Heart right ventricle (tissue), 16 donors: ENCODE measurements at regions not wholly inside any gene's neighbourhood (a gene's known extent, or its start where the extent isn't known, plus 50 kb on each side); places are given as distances from the start of the nearest gene placed in this dataset.

Experiments
- ATAC-seq, 8 donors: fragments of 200-7000 bp; cut with Tn5 transposase; one replicate each; pipeline ENCODE4 v1.9.1; 2020; ENCODE audit warnings: mild to moderate bottlenecking in 8 of 8, moderate library complexity in 8 of 8, moderate number of reproducible peaks in 1 of 8
- DNase-seq, 2 donors: peaks; one replicate each; pipeline ENCODE4 v3.0.0-alpha.2; 2020
- H3K27ac ChIP-seq, 10 donors: fragments of 200-600 bp; sonication (generic) in 2 of 10; one replicate each; pipeline versions ENCODE4 v1.5.0 to v1.8.0; 2020 to 2022; ENCODE audit warnings: mild to moderate bottlenecking in 3 of 10
- H3K27me3 ChIP-seq, 7 donors: fragments of 200-600 bp; one replicate each; pipeline ENCODE4 v1.8.0; 2021 to 2022; ENCODE audit warnings: mild to moderate bottlenecking in 2 of 7
- H3K36me3 ChIP-seq, 9 donors: fragments of 200-600 bp; sonication (generic) in 1 of 9; one replicate each; pipeline versions ENCODE4 v1.5.0 to v1.8.0; 2020 to 2022; ENCODE audit warnings: mild to moderate bottlenecking in 2 of 9
- H3K4me1 ChIP-seq, 9 donors: fragments of 200-600 bp; sonication (generic) in 1 of 9; one replicate each; pipeline versions ENCODE4 v1.5.0 to v1.8.0; 2020 to 2022; ENCODE audit warnings: mild to moderate bottlenecking in 4 of 9
- H3K4me3 ChIP-seq, 10 donors: fragments of 200-600 bp; sonication (generic) in 2 of 10; one replicate each; pipeline versions ENCODE4 v1.5.0 to v1.8.0; 2020 to 2022; ENCODE audit warnings: mild to moderate bottlenecking in 7 of 10, moderate library complexity in 2 of 10
- H3K9me3 ChIP-seq, 11 donors: fragments of 200-600 bp in 10 of 11; sonication (generic) in 2 of 11; one replicate each; pipeline versions ENCODE4 v1.5.0 to v1.8.0; 2013 to 2022; ENCODE audit warnings: mild to moderate bottlenecking in 2 of 11, control low read depth in 1 of 11, moderate library complexity in 1 of 11
- CTCF ChIP-seq, 9 donors: fragments of 200-600 bp; sonication (generic) in 2 of 9; IDR thresholded peaks; one replicate each; pipeline versions ENCODE4 v1.5.0 to v1.8.0; 2021 to 2022; ENCODE audit warnings: antibody characterized with exemption in 9 of 9, mild to moderate bottlenecking in 5 of 9, moderate library complexity in 1 of 9
- WGBS, 2 donors: extraction: QIAGEN DNeasy Blood & Tissue Kit; methylation state at CpG; one replicate each; pipeline ENCODE4 v1.1.7; 2013; ENCODE audit warnings: inconsistent platforms in 1 of 2; 5-methylcytosine and 5-hydroxymethylcytosine counted together
- intact Hi-C, 10 donors: fragments of 100-400 bp; cut with DNase I; formaldehyde crosslinking; loops; one replicate each; pipeline versions ENCODE4 v1.11.1 to v1.14.2; 2022
- donor health status: Arrhythmogenic right ventricular cardiomyopathy.
- donor health status: ischemic (EF 13 %, LVEDD 7.1; RV severe dilation, severe dysfunction).
- donor health status: healthy with polysubstance abuse.
- donor health status: DM: no; HTN: yes; CAD: no.
- donor health status: DM: no; HTN: no; CAD: no.
- donor health status: ischemic (EF 25% LVEDD 6.9; RV normal size, moderate dysfunction).
- donor health status: ischemic (EF 25% LVEDD 5.7; RV mildly dilated, moderate dysfunction).
- donor health status: healthy.
- donor health status: DM: yes; HTN: yes; CAD: no.
- donor health status: Ischemic cardiomyopathy.
- donor health status: ischemic (EF 35%, LVEDD 5.7; RV mildly dilated, moderate dysfunction).
- donor health status: nonischemic (EF 11% LVEDD 7.7; RV severe dilation, severe dysfunction).
- donor health status: DM: yes; HTN: yes; CAD: no.
- donor health status: PGD.
- donor health status: ischemic (EF 29% LVEDD 5.4; RV normal size, mild dysfunction).
- donor health status: nonischemic (EF 23%, LVEDD 6.1; RV moderate dilation, normal function).

- no peak overlapping the region for H3K4me3 ChIP-seq
- H3K36me3 ChIP-seq, result no peaks in the 10 kb centered on the region
- no peak for TF ChIP-seq CTCF (IDR thresholded peaks at IDR 0.05)
- H3K4me1 ChIP-seq, result peaks cover 0 to 28% (median 9%) of the 10 kb centered on the region in 9 donors
- WGBS, 2 donors, result 88 to 90% methylated on average over 1 of the region's 1 CpG
- ATAC-seq, result no peak
- no peak overlapping the region for H3K27ac ChIP-seq
- DNase-seq, result no peak
- H3K9me3 ChIP-seq, result no peaks in the 10 kb centered on the region
- no peaks in the 10 kb centered on the region for H3K27me3 ChIP-seq
- intact Hi-C loops, result no loop called here
Measured at GRCh38 chr4:155607481-155607880, 59.2 kb upstream of the GUCY1A1 start.

- intact Hi-C loops, result no loop called here
- no peak overlapping the region for H3K4me3 ChIP-seq
- WGBS, 2 donors, result 63 to 75% methylated on average over 4 of the region's 4 CpGs
- no peak for TF ChIP-seq CTCF (IDR thresholded peaks at IDR 0.05)
- no peaks in the 10 kb centered on the region for H3K9me3 ChIP-seq
- DNase-seq, result peak in 1 of 2 donors; percentile 14
- H3K4me1 ChIP-seq, result peaks cover 0 to 28% (median 9%) of the 10 kb centered on the region in 9 donors
- H3K36me3 ChIP-seq, result no peaks in the 10 kb centered on the region
- ATAC-seq, result no peak
- H3K27me3 ChIP-seq, result no peaks in the 10 kb centered on the region
- H3K27ac ChIP-seq, result no peak overlapping the region
Measured at GRCh38 chr4:155604718-155605626, 61.7 kb upstream of the GUCY1A1 start.

GRCh38 chr4:155603360-155603891 lies 63.2 kb upstream of the GUCY1A1 start:
- H3K27ac ChIP-seq, result no peak overlapping the region
- WGBS, 2 donors, result 86 to 88% methylated on average over 6 of the region's 6 CpGs
- intact Hi-C loops, result no loop called here

More at GRCh38 chr4:155603360-155603891, 63.2 kb upstream of the GUCY1A1 start:
- Histone ChIP-seq H3K9me3 (no peaks in the 10 kb centered on the region), H3K36me3 (no peaks in the 10 kb centered on the region), H3K4me3 (no peak overlapping the region), H3K4me1 (peaks cover 0 to 12% (median 0%) of the 10 kb centered on the region in 9 donors), H3K27me3 (no peaks in the 10 kb centered on the region)
- DNase-seq (no peak), ATAC-seq (peak in 2 of 8 donors; percentile 30 to 42)
- TF ChIP-seq CTCF (IDR thresholded peaks at IDR 0.05), result no peak
